GM13976 (cell line): ENCODE measurements at regions not wholly inside any gene's neighbourhood (a gene's known extent, or its start where the extent isn't known, plus 50 kb on each side); places are given as distances from the start of the nearest gene placed in this dataset.
A peak's percentile ranks its signal among the peaks of the same experiment; 100 is the strongest.
"Not testable (repeated sequence)": the region's sequence is repeated elsewhere in the genome, so short reads cannot be mapped to it uniquely, and the experiment has no call there.

Experiments used
- DNase-seq: peaks from one replicate; pipeline ENCODE4 v3.0.0; 2012; ENCODE audit warnings: low spot score
- in situ Hi-C: fragments of 300-500 bp; cut with MboI; formaldehyde crosslinking; loops from one replicate; pipeline ENCODE4 v1.12.0; 2022; ENCODE audit warnings: low sequenced_read_pairs, mixed read lengths, inconsistent platforms; ENCODE audit not compliant: unreplicated experiment
- TF ChIP-seq, protein P1 (sequence below): IDR thresholded peaks from 2 replicates; pipeline ENCODE4 v1.5.1; 2012; ENCODE audit warnings: borderline replicate concordance, mild to moderate bottlenecking; ENCODE audit not compliant: insufficient read depth; ENCODE audit errors: extremely low read depth, missing control alignments, control extremely low read depth

DNA sequence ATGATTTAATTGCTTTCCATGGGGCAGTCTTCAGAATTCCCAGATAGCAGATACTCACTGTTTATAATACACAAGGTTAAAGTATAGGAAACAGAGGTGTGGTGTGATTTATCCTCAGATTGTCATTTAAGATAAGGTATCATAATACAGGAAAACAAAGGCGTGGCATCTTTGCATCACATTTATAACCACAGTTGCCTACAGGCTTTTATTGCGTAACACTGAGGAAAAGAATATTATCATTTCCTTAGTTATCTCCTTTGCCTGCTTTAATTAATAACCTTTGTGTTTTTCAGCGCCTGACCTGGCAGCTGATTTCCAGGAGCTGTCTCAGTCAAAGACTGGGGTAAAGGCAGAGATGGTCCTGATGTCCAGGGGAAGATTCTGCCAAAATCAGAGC, 68.8 kb downstream of the SSX7 start:
- TF ChIP-seq, protein P1, sequence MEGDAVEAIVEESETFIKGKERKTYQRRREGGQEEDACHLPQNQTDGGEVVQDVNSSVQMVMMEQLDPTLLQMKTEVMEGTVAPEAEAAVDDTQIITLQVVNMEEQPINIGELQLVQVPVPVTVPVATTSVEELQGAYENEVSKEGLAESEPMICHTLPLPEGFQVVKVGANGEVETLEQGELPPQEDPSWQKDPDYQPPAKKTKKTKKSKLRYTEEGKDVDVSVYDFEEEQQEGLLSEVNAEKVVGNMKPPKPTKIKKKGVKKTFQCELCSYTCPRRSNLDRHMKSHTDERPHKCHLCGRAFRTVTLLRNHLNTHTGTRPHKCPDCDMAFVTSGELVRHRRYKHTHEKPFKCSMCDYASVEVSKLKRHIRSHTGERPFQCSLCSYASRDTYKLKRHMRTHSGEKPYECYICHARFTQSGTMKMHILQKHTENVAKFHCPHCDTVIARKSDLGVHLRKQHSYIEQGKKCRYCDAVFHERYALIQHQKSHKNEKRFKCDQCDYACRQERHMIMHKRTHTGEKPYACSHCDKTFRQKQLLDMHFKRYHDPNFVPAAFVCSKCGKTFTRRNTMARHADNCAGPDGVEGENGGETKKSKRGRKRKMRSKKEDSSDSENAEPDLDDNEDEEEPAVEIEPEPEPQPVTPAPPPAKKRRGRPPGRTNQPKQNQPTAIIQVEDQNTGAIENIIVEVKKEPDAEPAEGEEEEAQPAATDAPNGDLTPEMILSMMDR: no peak
- DNase-seq: no peak
- in situ Hi-C loops: loop anchor here (25.0 kb wide), 1 partner anchor 401 kb away; no protein-coding TSS in a partner anchor

DNA sequence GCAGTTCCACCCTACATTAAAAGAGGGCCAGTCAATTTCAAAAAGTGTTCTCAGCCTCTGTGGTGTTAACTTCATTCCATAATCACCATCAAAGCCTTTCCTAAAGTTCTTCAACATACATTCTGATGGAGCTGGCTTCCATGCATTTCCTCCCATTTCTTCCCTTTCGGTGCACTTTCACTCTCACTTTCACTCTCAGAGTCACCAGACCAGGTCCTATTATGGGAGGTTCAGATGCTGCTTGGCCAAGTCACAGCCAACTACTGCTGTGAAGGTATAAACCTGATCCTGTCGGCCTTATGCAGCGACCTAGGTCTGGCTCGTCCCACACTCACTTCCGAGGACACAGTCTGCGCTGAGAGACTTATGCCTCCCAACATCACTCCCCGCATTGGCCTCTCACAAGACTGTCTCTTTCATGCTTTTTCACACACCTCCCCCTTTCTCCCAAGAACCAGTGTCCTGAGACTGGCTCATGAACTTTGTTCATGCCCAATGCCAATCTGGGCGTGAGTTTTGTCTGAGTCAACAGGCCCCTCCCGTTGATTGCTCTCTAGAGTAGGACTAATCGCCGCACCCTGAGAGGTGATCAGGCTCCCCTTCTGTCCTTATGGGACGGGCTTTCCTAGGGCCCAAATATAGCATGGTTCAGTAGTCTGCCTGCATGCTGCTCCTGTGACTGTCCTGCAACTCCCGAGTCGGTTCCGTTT, 60.8 kb upstream of the XAGE1B start:
- TF ChIP-seq, protein P1: no peak
- in situ Hi-C loops: loop anchor here (25.0 kb wide), 1 partner anchor 410 kb away; no protein-coding TSS in a partner anchor
- no peak for DNase-seq

DNA sequence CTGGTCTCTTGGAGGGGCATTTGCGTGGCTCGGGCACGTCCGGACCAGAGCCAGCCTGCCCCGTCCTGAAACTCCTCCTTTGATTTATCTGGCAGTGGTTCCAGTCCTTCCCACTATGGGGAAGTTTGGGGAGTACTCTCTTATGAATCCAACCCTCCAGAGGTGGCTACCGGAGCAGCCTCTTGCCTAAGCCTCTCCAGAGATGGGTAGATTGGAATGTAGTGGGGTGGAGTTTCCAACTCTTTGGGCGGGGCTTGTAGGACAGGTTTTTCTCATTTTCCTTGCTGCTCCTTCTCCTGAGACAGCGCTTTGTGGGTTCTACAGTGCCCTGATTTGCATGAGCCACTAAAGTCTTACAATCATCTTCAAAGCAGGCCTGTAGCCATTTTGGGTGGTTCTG, 60.1 kb upstream of the XAGE1B start:
- TF ChIP-seq, protein P1: no peak
- DNase-seq: no peak
- in situ Hi-C loops: loop anchor here (25.0 kb wide), 1 partner anchor 410 kb away; no protein-coding TSS in a partner anchor

DNA sequence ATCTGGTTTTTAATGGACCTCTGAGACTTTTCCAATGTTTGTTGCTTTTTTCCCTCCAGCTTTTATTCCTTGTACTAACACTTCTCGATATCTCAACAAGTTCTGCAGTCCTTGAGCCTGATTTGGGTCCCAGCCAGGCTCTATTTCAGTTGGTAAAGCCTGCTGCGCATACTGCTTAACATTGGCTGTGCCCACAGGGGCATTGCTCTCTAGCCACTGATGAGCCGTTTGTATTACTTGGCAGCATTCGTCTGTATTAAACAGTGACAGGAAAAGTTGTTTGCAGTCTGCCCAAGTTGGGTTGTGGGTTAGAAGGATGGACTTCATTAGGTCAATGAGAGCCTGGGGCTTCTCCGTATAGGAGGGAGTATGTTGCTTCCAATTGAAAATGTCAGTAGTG, 59.6 kb upstream of the XAGE1B start:
- in situ Hi-C loops: loop anchor here (25.0 kb wide), 1 partner anchor 411 kb away; no protein-coding TSS in a partner anchor
- TF ChIP-seq, protein P1: no peak
- DNase-seq: no peak

DNA sequence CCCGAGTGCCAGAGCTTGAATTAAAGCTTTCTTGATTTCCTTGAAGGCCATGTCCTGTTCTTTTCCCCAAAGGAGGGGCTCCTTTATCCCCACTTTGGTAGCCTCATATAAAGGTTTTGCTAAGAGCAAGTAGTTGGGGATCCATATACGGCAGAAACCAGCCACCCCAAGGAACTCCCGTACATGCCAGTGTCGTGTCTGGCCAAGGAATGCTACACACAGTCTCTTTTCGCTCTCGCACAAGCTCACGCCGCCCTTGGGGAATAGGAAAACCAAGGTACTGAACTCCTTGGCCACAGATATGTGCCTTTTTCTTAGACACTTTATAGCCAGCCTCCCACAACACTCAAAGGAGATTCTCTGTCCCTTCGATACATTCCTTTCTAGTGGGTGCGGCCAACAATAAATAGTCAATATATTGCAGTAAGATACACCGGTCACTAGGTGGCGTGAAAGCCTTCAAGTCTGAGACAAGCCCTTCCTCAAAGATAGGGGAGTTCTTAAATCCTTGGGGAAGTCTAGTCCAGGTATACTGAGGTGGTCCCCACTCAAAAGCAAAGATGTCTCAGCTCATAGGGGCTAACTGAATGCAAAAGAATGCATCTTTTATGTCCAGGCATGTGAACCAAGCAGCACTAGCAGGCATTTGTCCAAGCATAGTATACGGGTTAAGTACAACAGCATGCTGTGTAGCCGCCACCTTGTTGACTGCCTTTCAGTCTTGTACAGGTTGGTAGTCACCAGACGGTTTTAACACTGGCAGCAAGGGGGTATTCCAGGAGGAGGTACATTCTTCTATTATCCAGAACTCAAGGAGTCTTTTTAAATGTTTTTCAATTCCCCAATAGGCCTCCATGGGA, 57.8 kb upstream of the XAGE1B start:
- TF ChIP-seq, protein P1: peak; percentile 60
- in situ Hi-C loops: loop anchor here (25.0 kb wide), 1 partner anchor 413 kb away; no protein-coding TSS in a partner anchor
- peak; percentile 41 for DNase-seq

DNA sequence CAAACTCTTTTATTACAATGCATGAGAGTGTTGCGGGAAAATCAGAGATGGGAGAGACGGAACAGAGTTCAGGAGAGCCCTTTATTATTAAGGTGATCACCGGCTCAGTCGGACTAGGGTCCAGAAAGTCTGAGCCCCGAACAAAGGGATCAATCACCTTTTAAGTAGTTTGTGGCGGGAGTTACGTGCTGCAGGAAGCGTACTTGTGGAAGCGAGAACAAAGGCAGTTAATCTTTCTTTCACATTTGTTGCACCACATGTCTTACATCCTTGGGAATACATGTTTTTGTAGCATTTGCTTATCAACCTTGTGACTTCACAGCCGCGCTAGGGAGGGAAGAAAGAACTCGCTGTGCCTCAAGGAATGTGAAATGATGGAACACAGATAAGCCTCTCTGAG, 51.3 kb upstream of the XAGE1B start:
- DNase-seq, in situ Hi-C loops: not testable (repeated sequence)
